ENCODE measurements at regions not wholly inside any gene's neighbourhood (a gene's known extent, or its start where the extent isn't known, plus 50 kb on each side); places are given as distances from the start of the nearest gene placed in this dataset.
"Not testable (repeated sequence)": the region's sequence is repeated elsewhere in the genome, so short reads cannot be mapped to it uniquely, and the experiment has no call there.

DNA sequence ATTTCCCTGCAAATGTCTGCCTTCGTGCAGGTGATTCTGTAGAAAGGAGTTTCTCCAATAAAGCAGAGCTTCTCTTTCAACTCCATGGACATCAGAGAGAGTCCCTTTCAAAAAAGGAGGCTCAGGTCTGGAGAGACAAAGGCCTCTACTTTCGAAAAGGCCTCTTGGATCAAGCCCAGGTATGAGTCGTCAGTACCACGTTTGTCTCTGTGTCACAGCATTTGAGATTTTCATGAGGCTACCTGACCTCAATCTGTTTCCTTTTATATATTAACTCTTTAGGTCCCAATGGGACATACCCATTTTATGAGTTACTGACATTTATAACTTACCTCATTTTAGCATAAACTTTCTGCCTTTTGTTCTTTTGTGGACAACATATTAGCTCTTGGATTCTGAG is 290.8 kb downstream of the RPAP3 start:
- FAIRE-seq (no peak), DNase-seq (ENCODE audit: extremely low spot score, insufficient read length, low read depth) (no peak)

DNA sequence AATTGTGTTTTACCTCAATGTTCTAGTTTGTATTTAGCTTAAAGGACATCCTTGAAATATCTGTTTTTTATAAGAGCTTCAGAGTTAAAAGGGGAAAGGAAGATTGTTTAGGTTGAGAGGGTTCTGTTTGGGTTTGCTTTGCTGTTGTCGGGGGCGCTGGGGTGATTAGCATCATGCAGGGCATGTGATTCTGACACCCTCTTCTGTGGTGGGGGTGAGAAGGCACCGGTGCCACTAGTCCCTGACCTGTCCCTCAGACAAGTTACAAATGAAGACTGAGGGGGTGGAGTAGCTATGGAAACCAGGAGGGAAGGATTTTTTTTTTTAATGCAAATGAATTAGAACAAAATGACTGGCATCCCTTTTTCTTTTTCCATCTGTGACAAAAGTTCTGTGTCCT is 291.3 kb downstream of the RPAP3 start:
- DNase-seq (ENCODE audit: extremely low spot score, insufficient read length, low read depth) (no peak), FAIRE-seq (no peak)

DNA sequence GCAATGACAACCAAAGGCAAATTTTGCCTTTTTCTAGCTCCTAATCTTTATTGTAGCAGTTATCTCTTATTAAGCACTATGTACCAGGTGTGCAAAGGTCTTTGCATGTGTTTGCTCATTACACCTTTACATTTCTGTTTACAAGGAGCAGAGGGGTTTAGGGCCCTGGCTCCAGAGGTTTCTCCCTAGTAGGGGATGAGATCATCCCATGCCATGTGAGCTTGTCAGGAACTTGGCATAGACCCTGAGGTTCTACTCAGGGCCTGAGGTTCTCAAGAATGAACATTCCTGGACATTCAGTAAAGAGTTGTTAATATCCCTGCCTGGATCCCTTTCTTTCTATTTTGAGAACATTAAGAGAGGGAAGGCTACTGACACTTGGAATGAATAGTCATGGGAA is 292.0 kb downstream of the RPAP3 start:
- FAIRE-seq (no peak), DNase-seq (ENCODE audit: extremely low spot score, insufficient read length, low read depth) (no peak)

DNA sequence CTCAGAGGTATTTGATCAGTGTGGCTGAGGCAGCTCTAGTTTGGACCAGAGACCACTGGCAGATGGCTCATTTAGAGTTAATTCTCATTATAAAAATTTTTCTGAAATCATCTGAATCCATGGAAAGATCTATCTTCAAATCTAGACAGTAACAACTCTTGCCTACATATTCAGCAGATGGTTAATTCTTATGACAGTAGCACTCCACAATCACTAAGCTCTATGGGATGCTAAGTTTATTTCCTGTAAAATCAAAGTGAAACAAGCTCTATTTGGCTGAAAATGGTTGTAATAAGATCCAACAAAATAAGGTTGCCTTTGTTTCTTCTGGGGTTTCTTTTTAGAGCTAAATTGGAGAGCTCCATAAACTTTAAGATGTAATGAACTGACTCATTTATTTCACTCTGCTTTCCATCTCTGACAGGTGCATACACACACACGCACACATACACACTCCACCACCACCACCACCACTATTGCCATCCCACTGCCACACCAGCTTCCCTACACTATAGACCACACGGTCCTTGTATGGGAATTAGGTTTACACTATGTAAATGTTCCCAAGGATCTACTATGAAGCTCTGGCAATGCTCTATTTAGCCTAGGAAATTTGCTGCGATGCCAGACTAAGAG is 293.1 kb downstream of the RPAP3 start:
- no peak for DNase-seq (ENCODE audit: extremely low spot score, insufficient read length, low read depth)
- no peak for FAIRE-seq

DNA sequence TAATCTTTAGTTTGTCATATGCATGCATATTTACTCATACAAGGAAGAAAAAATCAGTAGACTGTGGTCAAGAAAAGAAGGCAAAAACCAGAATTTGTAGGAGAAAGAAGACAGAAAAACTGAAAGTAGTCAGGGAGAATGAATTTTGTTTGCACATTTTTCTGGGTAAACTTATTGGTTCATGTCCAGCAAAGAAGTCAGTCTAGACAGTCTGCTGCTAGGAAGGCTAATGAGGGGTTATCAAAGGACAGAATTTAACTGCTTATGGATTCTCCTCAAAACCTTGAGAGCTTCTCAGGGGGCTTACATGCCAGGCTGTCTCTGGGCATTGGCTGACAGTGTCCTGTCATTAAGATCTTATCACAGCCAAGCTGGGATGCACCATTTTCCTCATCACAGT is 293.9 kb downstream of the RPAP3 start:
- FAIRE-seq (no peak), DNase-seq (ENCODE audit: extremely low spot score, insufficient read length, low read depth) (no peak)

DNA sequence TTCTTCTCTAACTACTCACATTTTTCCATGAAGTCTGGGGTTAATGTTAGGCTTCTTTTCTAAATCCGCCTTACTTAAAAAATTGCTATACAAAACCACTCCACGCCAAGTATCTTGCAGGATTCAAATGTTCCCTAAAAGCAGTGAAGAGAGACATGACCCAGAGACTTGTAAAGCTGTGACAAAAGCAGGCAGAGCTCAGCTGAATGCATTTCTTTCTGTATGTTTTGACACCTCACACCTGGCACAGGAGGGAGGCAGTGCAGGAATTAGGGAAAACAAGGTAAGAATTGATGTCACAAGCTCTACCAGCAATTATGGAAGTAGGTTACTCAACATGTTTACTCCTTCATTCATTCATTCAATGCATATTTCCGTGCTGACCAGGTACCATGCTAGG is 295.0 kb downstream of the RPAP3 start:
- no peak for FAIRE-seq
- DNase-seq (ENCODE audit: extremely low spot score, insufficient read length, low read depth) = no peak

DNA sequence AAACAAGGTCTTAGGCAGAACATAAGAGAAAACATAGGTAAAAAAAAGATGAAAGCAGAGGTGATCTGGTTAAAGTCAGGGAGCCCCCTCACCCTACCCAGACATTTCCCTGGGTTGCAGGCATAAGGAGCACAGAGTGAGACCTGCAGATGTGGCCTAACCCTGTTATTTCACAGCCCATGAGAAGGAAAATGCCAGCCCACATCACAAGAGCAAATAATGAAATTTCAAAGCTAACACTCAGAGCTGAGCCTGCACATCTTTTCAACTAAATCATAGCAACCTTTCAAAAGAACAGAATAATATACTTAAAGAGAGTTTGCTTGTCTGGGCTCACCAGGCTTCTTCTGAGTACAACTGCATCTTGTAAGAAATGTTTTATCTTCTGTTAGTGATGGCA is 295.4 kb downstream of the RPAP3 start:
- no peak for FAIRE-seq
- no peak for DNase-seq (ENCODE audit: extremely low spot score, insufficient read length, low read depth)

DNA sequence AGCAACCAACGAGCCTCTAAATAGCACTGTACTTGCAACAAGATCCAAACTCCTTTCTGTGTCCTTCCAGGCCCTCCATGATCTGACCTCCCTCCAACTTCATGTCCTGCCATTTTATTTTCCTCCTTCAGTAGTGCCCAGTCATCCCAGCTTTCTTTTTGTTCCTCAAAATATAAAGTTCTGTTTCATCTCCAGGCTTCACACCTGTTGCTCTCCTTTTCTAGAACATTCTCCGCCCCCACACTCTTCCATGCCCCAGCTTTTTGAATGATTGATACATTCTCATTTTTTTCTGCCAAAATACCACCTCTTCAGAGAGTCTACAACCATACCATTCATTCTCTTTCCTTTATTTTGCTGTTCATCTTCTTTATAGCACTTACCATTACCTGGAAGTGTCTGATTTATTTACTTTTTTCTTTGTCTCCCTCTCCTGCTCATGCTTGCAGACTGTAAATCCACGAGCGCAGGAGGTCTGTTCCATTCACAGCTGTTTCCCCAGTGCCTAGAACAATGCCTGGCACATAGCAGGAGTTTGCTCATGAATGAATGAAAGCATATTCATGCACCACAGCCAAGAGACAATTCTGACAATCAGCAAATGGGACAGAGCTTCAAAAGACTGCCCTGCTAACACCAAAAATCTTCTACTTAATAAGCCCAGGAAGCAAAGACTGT is 296.4 kb downstream of the RPAP3 start:
- DNase-seq (ENCODE audit: extremely low spot score, insufficient read length, low read depth) (no peak), FAIRE-seq (no peak)

DNA sequence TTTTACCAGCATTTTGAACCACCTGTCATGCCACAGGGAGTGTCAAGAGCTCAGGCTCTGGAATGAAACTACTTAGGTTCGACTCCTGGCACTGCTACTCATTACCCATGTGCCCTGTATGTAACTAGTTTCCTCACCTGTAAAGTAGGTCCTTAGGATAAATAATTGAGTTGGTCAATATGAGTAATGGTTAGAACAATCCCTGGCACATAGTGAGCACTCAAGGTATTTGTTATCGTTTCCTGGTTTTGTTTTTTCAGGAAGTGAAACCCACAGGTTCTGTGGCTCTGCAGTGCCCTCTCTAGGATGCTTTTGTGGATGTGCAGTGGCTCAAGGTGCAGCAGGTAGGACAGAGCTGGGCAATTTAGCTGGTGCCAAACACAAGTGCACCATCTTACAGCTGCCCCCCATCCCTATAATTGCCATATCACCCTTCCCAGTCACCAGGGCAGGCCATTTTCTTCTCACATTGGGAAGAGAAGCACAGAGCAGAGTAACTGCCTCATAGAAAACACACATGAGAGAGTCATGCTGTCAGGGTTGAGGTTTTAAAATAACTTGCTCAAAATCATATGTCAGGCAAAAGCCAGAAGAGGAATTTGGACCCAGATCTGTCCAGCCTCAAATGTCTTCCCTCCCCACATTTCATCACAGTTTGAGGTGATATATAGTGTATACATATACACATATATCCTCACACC is 297.5 kb downstream of the RPAP3 start:
- FAIRE-seq (peak; percentile 70), DNase-seq (ENCODE audit: extremely low spot score, insufficient read length, low read depth) (peak; percentile 20)

DNA sequence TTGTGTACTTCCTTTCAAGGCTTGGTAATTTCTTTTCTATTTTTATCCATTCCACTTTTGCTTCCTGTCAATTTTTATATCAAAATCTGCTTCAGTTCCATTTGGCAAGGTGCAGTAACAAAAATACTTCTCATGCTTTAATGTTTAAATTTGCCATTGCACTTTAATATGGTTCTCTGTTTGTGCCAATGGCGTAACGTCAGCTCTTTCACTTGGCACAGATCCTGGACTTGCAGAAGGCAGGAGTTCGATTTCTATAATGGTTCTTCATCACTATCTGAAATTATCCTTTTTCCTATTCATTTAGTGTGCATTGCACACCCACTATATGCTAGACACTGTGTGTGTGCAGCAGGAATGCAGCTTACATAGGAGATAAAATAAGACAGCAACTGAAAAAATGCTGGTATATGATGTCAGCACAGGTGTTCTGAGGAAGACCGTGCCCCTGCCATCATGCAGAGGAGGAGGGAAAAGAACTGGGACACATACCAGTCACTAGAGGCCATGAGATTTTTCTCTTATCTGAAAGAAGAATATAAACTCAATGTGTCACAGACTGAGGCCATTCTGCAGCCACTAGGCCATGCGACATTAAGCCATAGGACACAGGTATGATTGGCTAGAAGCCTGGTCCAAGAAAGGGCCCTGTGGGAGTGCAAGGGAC is 298.2 kb downstream of the RPAP3 start:
- FAIRE-seq (no peak), DNase-seq (ENCODE audit: extremely low spot score, insufficient read length, low read depth) (no peak)

DNA sequence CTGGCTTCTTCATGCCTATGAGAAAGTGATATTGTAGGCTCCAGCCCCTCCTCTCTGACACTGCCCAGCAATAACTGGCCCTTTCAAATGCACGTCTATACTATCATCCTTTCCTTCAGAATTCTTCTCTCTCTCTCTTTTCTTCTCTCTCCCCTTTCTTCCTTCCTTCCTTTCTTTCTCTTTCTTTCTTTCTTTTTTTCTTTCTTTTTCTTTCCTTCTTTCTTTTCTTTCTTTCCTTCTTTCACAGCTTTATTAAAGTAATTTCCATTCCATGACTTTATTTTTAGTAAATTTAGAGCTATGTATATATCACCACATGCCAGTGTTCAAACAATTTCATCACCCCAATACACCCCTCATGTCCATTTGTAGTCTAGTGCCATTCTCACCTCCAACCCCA is 302.1 kb downstream of the RPAP3 start:
- DNase-seq (ENCODE audit: extremely low spot score, insufficient read length, low read depth) (no peak), FAIRE-seq (no peak)

DNA sequence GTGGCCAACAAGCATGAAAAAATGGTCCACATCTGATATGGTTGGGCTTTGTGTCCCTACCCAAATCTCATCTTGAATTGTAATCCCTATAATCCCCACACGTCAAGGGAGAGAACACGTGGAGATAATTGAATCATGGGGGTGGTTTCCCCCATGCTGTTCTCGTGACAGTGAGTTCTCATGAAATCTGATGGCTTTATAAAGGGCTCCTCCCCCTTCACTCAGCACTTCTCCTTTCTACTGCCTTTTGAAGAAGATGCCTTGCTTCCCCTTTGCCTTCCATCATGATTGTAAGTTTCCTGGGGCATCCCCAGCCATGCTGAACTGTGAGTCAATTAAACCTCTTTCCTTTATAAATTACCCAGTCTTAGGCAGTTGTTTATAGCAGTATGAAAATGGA is 304.6 kb downstream of the RPAP3 start:
- FAIRE-seq; DNase-seq (ENCODE audit: extremely low spot score, insufficient read length, low read depth): not testable (repeated sequence)

DNA sequence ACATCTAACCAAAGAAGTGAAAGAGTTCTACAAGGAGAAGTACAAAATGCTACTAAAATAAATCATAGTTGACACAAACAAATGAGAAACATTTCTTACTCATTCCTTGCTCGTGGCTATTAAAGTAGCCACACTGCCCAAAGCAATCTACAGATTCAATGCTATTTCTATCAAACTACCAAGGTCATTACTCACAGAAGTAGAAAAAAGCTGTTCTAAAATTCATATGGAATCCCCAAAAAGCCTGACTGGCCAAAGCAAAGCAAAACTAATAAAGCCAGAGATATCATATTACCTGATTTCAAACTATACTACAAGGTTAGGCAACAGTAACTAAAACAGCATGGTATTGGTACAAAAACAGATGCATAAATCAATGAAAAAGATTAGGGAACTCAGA is 305.6 kb downstream of the RPAP3 start:
- FAIRE-seq = no peak
- DNase-seq (ENCODE audit: extremely low spot score, insufficient read length, low read depth) = no peak

DNA sequence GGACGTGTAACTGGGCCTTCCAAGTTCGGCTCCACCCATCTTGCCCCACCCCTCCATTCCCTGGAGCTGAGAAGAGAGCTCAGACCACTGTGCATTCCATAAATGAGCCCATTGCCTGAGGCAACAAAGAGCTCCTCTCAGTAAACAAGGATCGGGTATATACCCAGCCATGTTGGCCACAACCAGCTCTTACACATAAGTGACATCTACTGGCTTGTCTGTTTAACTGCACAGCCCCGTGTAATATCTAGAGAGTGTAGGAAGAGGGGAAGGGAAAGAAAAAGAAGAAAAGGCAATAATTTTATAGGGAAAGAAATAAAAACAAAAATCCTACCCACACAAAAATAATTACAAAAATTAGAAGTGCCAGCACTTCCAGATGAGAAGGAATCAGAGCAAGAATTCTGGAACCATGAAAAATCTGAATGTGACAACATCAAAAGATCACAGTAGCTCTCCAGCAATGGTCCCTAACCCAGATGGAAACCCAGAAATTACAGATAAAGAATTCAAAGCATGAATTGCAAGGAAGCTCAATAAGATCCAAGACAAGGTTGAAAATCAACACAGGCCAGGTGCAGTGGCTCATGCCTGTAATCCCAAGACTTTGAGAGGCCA is 308.1 kb downstream of the RPAP3 start:
- DNase-seq (ENCODE audit: extremely low spot score, insufficient read length, low read depth) (no peak), FAIRE-seq (no peak)

DNA sequence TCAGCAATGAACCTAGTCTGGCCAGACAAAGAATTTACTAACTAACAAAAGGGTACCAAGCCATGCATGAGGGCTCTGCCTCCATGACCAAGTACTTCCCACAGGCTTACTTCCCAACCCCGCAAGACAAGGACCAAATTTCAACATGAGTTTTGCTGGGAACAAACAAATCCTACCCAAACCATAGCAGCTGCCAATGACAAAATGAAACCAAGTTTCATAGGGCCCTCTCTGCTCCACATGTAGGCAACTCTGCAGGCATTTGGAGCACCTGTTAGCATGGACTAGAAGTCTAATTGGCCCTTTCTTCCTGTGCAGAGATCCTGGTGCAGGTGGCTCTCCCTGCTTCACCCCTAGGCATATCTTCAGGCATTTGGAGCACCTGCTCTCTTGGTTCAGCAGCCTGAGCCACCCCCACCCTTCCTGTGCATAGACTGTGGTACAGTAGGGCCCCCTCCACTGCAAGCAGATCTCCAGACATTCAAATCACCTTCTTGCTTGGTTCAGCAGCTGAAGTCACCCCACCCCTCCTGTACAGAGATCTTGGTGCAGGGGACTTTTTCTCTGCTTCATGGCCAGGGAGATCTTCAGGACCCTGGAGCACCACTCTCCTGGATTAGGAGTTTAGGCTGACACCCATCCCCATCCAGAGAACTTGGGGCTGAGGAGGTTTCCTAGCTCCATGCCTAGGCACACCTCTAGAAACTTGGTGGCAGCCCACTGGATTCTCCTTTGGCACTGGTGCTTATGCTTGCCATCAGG is 308.7 kb downstream of the RPAP3 start:
- FAIRE-seq = no peak
- DNase-seq (ENCODE audit: extremely low spot score, insufficient read length, low read depth) = no peak

DNA sequence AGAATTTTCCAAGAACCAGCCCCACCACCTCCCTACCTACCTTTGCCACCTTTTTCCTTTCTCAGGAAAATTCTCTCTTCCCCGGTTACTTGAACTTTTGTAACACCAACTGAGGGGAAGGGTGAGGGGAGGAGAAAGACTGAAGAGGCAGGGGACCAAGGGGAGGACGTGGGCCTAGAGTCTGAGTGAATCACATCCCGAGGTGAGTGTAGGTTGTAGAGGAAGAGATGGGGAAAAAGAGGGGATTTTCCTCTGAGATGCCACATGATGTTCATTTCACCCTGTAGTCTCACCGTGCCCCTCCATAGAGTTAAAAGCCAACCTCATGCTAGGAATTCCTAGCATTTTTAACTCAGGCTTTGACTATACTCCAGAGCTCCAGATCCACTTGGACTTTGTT is 311.8 kb downstream of the RPAP3 start:
- FAIRE-seq (no peak), DNase-seq (ENCODE audit: extremely low spot score, insufficient read length, low read depth) (no peak)

DNA sequence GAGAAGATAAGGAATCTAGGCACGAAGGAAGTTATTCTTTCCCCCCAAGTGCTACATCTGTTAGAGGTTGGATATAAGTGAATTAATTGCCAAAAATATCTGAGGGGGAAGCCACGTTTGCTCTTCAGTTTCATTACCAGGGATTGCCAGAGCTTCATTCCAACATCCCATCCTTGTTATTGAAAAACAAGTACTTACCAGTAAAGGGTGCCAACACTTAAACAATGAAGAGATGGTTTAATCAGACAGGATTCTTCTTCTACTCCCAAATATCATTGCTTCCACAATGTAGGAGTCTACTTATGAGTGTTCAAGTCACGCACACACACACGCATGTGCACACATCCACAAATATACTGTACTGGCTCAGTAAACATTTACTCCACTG is 312.4 kb downstream of the RPAP3 start:
- no peak for DNase-seq (ENCODE audit: extremely low spot score, insufficient read length, low read depth)

DNA sequence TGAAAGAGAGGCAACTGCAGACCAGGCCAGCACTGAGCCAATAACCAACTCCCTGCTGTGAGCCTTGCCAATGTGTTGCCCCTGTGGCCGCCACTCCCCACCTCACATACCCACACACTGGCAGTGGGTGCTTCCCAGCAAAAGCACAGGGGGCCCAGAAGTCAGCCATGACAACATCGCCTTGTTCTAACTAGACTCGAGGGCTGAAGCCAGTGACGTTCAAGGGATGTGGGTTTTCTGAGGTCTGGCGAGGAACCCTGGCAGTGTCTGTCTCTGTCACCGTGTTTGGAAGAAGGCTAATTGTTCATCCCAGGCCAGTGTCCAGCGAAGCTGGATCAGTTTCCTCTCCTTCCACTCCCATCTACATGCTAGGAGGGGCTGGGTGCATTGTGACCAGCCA is 311.8 kb upstream of the AMIGO2 start:
- FAIRE-seq = no peak

More for the DNA sequence above, 312.4 kb downstream of the RPAP3 start:
- no peak for FAIRE-seq

DNA sequence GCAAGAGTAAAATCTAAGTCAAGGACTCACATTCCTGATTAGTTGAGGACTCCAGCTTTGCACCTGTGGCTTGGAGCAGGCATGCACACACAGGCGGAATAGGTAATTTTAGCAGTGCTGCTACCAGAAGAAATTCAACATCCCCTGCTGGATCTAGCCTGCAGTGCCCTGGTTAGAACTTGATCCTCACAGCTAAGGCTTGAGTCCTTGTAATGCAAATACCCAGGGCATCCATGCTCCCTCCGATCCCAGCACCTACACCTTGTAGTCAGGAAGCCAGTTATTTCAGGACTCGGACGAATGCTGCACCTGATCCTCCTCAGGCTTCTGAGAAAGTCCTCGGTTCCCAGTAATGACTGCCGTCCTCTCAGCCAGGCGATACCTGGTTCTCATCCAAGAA is 309.0 kb upstream of the AMIGO2 start:
- DNase-seq (ENCODE audit: extremely low spot score, insufficient read length, low read depth) = no peak
- no peak for FAIRE-seq

More for the DNA sequence above, 311.8 kb upstream of the AMIGO2 start:
- no peak for DNase-seq (ENCODE audit: extremely low spot score, insufficient read length, low read depth)

DNA sequence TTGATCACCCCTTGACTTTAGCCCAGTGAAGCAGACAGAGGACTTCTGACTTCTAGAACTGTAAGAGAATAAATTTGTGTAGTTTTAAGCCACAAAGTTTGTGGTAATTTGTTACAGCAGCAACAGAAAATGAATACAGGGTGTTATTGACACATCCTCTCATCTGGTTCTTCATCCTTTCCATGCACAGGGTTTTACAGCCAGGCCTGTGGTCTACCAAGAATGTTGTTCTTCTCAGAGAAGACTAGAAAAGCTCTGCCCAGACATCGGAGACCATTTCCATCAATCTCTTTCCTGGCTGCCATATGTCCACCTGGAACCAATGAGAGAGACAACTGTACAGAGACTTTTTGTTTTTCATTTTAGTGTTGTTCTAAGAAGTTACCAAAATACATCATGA is 308.2 kb upstream of the AMIGO2 start:
- FAIRE-seq (no peak), DNase-seq (ENCODE audit: extremely low spot score, insufficient read length, low read depth) (no peak)

Data from GM18507 (cell line).